Thyroid gland (tissue), 4 donors: ENCODE measurements at regions not wholly inside any gene's neighbourhood (a gene's known extent, or its start where the extent isn't known, plus 50 kb on each side); places are given as distances from the start of the nearest gene placed in this dataset.

Experiments
- DNase-seq, 2 donors: peaks; one replicate each; pipeline ENCODE4 v3.0.0-alpha.2; 2019
- H3K27ac ChIP-seq, 3 donors: fragments of 200-600 bp; sonication (generic); 1 replicate in 2 of 3; 2 replicates in 1 of 3; pipeline ENCODE4 v1.5.1; 2016 to 2019; ENCODE audit warnings: mild to moderate bottlenecking in 1 of 3, moderate library complexity in 1 of 3
- H3K27me3 ChIP-seq: fragments of 200-600 bp; sonication (generic); one replicate; pipeline ENCODE4 v1.5.1; 2019
- H3K36me3 ChIP-seq, 2 donors: fragments of 200-600 bp; sonication (generic); one replicate each; pipeline ENCODE4 v1.5.1; 2016 to 2019
- H3K4me1 ChIP-seq, 2 donors: fragments of 200-600 bp; sonication (generic); one replicate each; pipeline ENCODE4 v1.5.1; 2017 to 2019
- H3K4me3 ChIP-seq, 3 donors: fragments of 200-600 bp; sonication (generic); replicated peaks in 1 of 3; 1 replicate in 2 of 3; 2 replicates in 1 of 3; pipeline ENCODE4 v1.5.1; 2016; ENCODE audit warnings: mild to moderate bottlenecking in 1 of 3
- H3K9me3 ChIP-seq: fragments of 200-600 bp; sonication (generic); one replicate; pipeline ENCODE4 v1.5.1; 2017
- CTCF ChIP-seq, 6 experiments: fragments of 200-600 bp in 3 of 6; fragments of 450-650 bp in 3 of 6; sonication (generic) in 3 of 6; IDR thresholded peaks; one replicate each; pipeline ENCODE4 v1.5.1; 2016 to 2019; ENCODE audit warnings: antibody characterized with exemption in 6 of 6, mild to moderate bottlenecking in 2 of 6, inconsistent platforms in 1 of 6, moderate library complexity in 1 of 6
- POLR2A ChIP-seq, 2 donors: fragments of 450-650 bp; IDR thresholded peaks; one replicate each; pipeline ENCODE4 v1.6.1; 2017; ENCODE audit warnings: antibody characterized with exemption in 2 of 2, mild to moderate bottlenecking in 2 of 2, moderate library complexity in 1 of 2
- WGBS, 2 donors: methylation state at CpG; one replicate each; pipeline ENCODE4 v1.1.5; 2017; 5-methylcytosine and 5-hydroxymethylcytosine counted together
- intact Hi-C: fragments of 100-400 bp; cut with DNase I; formaldehyde crosslinking; loops from one replicate; pipeline ENCODE4 v1.15.1; 2023

- 77 to 82% methylated on average over 5 of the region's 5 CpGs for WGBS, 2 donors
- no peak overlapping the region for H3K4me3 ChIP-seq
- H3K36me3 ChIP-seq: no peaks in the 10 kb centered on the region
- no peaks in the 10 kb centered on the region for H3K27me3 ChIP-seq
- no peak overlapping the region for H3K27ac ChIP-seq
- H3K9me3 ChIP-seq: no peaks in the 10 kb centered on the region
- no peak for TF ChIP-seq CTCF (IDR thresholded peaks at IDR 0.05)
- TF ChIP-seq POLR2A (IDR thresholded peaks at IDR 0.05): no peak
- H3K4me1 ChIP-seq: no peaks in the 10 kb centered on the region
- intact Hi-C loops: no loop called here
- DNase-seq: no peak
Observed at GRCh38 chr21:27740084-27740483, 773.2 kb upstream of the ADAMTS5 start.

GRCh38 chr21:27739187-27739586, 772.3 kb upstream of the ADAMTS5 start:
- Histone ChIP-seq H3K9me3 (no peaks in the 10 kb centered on the region), H3K4me3 (no peak overlapping the region), H3K4me1 (no peaks in the 10 kb centered on the region), H3K36me3 (no peaks in the 10 kb centered on the region), H3K27me3 (no peaks in the 10 kb centered on the region), H3K27ac (no peak overlapping the region)
- WGBS, 2 donors: 71 to 83% methylated on average over 1 of the region's 1 CpG
- TF ChIP-seq CTCF (IDR thresholded peaks at IDR 0.05) (no peak), POLR2A (IDR thresholded peaks at IDR 0.05) (no peak)
- no peak for DNase-seq
- intact Hi-C loops: no loop called here

DNA sequence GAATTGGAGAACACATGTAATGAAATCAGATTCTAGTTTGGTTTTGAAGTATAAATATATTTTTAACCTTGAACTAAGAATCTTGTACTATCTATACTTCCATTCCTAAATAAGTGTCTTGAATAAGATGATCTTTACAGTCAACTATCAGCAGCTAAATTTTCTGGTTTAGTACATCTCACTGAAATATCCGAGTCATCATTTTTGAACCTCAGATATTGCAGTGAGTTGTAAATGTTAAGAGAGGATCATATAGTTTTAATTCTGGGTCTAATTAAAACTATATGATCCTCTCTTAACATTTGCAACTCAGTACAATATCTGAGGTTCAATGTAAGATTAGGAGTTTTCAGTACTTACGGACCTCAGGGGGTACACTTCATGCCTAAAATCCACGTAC, 768.8 kb upstream of the ADAMTS5 start:
- no peaks in the 10 kb centered on the region for H3K36me3 ChIP-seq
- no peak for DNase-seq
- H3K27me3 ChIP-seq: no peaks in the 10 kb centered on the region
- intact Hi-C loops: no loop called here
- H3K4me1 ChIP-seq: no peaks in the 10 kb centered on the region
- TF ChIP-seq POLR2A (IDR thresholded peaks at IDR 0.05): no peak
- no peak for TF ChIP-seq CTCF (IDR thresholded peaks at IDR 0.05)
- no peak overlapping the region for H3K4me3 ChIP-seq
- H3K27ac ChIP-seq: no peak overlapping the region
- WGBS, 2 donors: 93 to 96% methylated on average over 3 of the region's 3 CpGs
- H3K9me3 ChIP-seq: no peaks in the 10 kb centered on the region

DNA sequence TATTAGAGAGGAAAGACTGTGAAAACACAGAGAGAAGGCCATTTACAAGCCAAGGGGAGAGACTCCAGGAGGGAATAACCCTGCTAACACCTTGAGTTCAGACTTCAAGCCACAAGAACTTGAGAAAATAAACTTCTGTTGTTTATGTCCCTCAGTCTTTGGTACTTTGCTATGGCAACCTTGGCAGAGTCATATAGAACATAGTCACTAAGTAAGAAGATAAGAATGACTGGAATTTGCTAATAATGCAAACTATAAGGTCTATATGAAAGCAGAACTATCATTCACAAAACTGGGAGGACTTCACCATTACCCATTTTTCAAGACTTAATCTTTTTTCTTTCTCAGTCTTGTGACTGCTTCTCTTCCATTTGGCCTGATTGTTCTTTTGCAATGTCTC, 767.3 kb upstream of the ADAMTS5 start:
- Histone ChIP-seq H3K27ac (no peak overlapping the region), H3K36me3 (no peaks in the 10 kb centered on the region), H3K4me3 (no peak overlapping the region), H3K9me3 (no peaks in the 10 kb centered on the region), H3K27me3 (no peaks in the 10 kb centered on the region), H3K4me1 (no peaks in the 10 kb centered on the region)
- TF ChIP-seq CTCF (IDR thresholded peaks at IDR 0.05): no peak
- no peak for TF ChIP-seq POLR2A (IDR thresholded peaks at IDR 0.05)
- no peak for DNase-seq
- intact Hi-C loops: no loop called here

GRCh38 chr21:27725916-27726315, 759.0 kb upstream of the ADAMTS5 start:
- Histone ChIP-seq H3K36me3 (no peaks in the 10 kb centered on the region), H3K27ac (no peak overlapping the region), H3K4me3 (no peak overlapping the region), H3K4me1 (peaks cover 0 to 17% of the 10 kb centered on the region in 2 donors), H3K27me3 (no peaks in the 10 kb centered on the region), H3K9me3 (no peaks in the 10 kb centered on the region)
- intact Hi-C loops: no loop called here
- no peak for TF ChIP-seq POLR2A (IDR thresholded peaks at IDR 0.05)
- TF ChIP-seq CTCF (IDR thresholded peaks at IDR 0.05): no peak
- no peak for DNase-seq
- 79 to 84% methylated on average over 1 of the region's 1 CpG for WGBS, 2 donors
